ENCODE measurements at regions not wholly inside any gene's neighbourhood (a gene's known extent, or its start where the extent isn't known, plus 50 kb on each side); places are given as distances from the start of the nearest gene placed in this dataset.

- no peak for DNase-seq
These were observed 56.1 kb downstream of the BTG1 start for GRCh38 chr12:92089559-92089958.

GRCh38 chr12:92088805-92089204 is 56.8 kb downstream of the BTG1 start:
- DNase-seq, result no peak

DNA sequence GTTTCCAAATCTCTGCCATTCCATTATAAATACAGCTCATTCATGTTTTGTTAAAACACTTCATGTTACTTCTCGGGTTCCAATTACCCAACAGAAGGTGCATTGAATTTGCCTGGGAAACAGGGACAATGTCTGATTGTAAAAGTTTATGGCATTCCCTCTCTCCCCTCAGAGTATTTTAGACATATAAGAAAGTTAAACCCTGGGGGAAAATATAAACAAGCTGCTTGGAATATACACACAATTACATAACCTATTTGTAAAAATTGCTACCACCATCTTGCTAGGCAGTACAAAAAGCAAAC is 60.0 kb downstream of the BTG1 start:
- no peak for DNase-seq

GRCh38 chr12:92085040-92085735 is 60.5 kb downstream of the BTG1 start:
- no peak for DNase-seq

- DNase-seq, result no peak
These were observed 64.7 kb downstream of the BTG1 start for GRCh38 chr12:92080911-92081285.

- no peak for DNase-seq
These were observed 66.6 kb downstream of the BTG1 start for GRCh38 chr12:92079054-92079385.

GRCh38 chr12:92078167-92079053 is 67.2 kb downstream of the BTG1 start:
- DNase-seq, result no peak

- no peak for DNase-seq
These were observed 68.1 kb downstream of the BTG1 start for GRCh38 chr12:92077530-92077929.

- no peak for DNase-seq
These were observed 69.5 kb downstream of the BTG1 start for GRCh38 chr12:92076101-92076500.

DNA sequence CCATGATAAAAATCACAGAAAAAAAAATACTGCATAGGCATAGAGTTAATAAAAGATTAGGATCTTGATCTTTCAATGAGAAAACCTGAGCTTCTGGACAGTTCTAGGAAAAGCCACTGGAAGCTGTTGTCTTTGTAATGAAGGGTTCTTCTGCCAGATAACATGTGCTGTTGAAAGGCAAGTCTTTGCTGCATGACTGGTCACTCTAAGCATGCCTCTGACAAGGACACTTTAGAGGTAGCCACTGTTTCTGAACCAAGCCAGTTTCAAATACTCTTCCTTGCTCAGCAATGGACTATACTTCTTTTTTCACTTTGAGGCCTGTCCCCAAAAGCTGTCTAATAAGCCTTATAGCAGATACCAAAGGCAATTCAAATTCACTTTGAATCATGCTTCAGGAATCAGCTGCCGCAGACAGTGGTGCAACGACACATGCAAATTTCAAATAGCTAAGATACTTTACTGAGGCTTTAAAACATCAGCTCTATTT is 70.2 kb downstream of the BTG1 start:
- no peak for DNase-seq

DNA sequence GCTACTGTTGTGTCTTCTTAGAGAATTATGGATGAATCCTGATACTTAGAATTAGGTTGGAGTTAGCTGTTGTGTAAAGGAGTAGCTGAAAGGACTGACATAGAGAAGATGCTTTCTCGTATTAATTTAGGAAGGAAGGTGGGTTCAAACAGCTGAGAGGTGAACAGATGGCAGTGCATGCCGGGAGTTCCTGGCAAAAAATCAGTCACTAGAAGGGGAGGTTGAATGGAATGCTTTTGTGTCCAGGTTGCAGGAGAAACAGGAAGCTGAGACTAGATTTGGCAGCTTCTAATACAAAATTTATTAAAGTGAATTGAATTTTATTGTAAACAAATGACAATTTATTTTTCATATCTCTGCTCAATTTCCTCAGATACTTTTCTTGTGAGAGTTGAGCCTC is 70.8 kb downstream of the BTG1 start:
- no peak for DNase-seq

DNA sequence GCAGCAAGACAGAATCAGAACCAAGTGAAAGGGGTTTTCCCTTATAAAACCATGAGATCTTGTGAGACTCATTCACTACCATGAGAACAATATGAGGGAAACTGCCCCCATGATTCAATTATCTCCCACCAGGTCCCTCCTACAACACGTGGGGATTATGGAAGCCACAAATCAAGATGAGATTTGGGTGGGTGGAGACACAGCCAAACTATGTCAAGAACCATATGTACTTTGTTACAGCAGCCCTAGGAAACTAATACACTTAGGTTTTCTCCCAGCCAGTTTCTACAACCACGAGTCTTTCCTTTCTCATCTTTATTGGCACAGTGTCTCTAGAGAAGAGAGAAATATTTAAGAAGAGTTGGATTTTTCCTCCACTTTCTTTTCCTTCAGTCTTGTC is 72.6 kb downstream of the BTG1 start:
- DNase-seq, result no peak

DNA sequence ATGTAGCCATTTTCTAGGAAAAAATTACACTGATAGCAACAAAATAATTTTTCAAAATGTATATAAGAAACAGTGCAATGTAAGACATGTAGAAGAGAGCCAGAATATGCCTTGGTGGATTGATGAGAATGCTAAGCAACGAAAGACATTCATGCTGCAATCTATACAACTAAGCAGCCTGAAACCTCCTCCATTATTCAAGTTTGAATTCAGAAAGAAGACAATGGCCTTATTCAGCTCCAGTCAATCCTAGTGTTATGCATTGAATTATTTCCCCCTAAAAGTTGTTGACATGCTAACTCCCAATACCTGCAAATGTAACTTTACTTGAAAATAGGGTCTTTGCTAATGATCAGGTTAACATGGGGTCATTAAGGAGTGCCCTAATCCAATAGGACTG is 73.5 kb downstream of the BTG1 start:
- no peak for DNase-seq

DNA sequence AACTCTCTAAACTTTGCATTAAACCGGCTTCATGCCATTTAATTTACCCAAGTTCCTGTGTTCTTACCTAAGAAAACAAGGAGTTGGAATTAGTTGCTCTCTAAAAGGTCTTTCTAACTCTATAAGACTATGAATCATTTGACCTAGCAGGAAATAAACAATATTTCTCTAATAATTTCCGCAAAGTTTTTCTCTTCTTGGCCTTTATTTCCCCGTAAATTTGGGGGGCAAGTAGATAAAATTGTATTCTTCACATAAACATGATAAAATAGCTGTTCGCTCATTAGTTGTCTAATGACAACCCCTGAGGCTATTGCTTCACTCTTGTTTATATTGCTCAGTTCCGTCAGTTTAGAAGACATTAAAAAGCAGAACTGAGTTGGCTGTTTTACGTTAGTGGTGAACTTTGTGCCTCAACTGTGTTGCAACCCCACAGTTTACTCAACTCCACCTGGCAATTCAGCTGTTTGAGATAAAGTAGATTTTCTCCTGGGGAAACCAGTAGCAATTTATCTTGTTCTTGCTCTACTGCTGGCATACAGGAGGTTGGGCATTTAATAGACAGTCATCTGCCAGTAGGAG is 74.7 kb downstream of the BTG1 start:
- DNase-seq, result no peak

DNA sequence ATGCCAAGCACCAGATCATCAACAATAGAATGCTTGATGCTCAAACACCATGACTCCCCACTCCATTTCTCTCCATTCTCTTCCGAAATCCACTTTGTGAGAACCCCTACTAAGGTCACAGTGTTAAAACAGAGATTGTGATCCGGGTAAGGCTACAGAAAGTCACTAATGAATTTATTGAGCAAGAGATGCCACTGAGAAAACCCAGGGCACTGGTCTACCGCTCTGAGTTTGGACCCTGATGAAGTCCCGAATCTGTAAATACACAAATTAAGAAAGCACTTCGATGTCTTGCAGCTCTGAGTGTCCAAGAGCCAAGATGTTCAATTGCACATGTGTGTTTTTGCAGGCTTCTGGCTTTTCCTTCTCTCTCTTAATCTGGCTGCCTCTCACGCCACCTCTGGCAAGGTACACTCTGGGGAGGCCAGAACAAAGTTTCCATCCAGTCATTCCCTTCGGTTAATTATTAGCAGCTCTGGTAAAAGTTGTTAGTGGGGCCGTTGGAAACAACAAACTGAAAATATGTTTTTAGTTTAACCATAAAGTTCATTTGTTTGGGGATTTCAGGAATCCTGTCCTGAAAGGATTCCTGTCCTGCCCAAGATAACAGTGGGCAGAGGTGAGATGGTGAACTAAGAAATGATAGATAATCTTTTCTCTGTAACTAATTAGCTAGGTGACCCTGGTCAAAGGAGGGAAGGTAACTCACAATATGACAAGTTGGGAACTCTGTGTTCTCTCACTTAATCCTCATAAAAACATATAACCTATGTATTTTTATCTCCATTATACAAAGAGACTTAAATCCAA is 75.4 kb downstream of the BTG1 start:
- no peak for DNase-seq

DNA sequence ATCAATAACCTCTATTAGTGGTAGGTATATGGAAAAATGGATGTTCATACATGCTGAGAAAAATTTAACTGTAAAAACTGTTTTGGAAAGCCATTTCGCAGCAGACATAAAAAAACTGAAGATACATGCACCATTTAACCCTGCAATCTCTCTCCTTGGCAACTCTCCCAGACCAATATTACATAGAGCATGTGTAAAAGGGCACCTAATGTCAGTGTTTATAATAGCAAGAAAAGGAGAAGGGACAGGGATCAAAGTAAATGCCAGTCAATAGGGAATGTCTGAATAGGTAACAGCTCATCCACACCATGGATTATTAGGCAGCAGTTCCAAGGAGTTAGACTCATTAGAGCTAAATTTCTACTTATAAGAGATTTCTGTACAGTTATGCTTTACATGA is 77.2 kb downstream of the BTG1 start:
- no peak for DNase-seq

DNA sequence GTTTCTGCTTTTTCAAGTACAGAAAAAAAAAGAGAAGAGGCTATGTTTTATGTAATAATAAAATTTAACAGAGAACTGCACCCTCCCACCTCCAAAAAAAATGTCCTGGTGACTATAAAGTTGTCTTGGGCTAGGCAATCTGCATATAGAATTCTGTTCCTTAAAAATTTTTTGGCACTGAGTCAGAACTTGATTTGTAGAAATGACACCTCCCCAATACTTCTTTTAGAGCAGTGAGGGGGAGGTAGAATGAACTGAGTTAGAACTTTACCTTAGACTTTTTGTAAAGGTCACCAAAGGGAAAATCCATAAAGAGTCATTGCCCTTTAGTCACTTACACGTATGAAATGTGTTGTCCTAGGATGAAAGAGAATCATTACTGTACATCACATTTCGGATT is 80.0 kb downstream of the BTG1 start:
- DNase-seq, result no peak

- no peak for DNase-seq
These were observed 80.6 kb downstream of the BTG1 start for GRCh38 chr12:92065018-92065499.

GRCh38 chr12:92064422-92064821 is 81.2 kb downstream of the BTG1 start:
- DNase-seq, result no peak

- DNase-seq, result no peak
These were observed 82.0 kb downstream of the BTG1 start for GRCh38 chr12:92063641-92064040.

GRCh38 chr12:92062539-92063493 is 82.8 kb downstream of the BTG1 start:
- DNase-seq, result no peak

GRCh38 chr12:92061061-92061460 is 84.6 kb downstream of the BTG1 start:
- no peak for DNase-seq

All from activated CD8-positive, alpha-beta memory T cell treated with anti-CD3 and anti-CD28 coated beads, Interleukin-2, amount 50 U/mL, for 48 hours (primary cell).